Mesenchymal stem cell (in vitro differentiated cells and primary cell): ENCODE measurements at regions not wholly inside any gene's neighbourhood (a gene's known extent, or its start where the extent isn't known, plus 50 kb on each side); places are given as distances from the start of the nearest gene placed in this dataset.

Experiments
- DNase-seq: peaks from one replicate; pipeline ENCODE4 v3.0.0-alpha.2; 2013
- H2AFZ ChIP-seq: one replicate; pipeline ENCODE4 v1.6.1; 2013; ENCODE audit warnings: low read depth, mild to moderate bottlenecking, control low read depth, inconsistent platforms, low read length, moderate library complexity
- H2AK5ac ChIP-seq: 2 replicates; pipeline ENCODE4 v1.6.1; 2013; ENCODE audit warnings: low read length, moderate library complexity, mild to moderate bottlenecking, inconsistent platforms; ENCODE audit not compliant: severe bottlenecking
- H2BK120ac ChIP-seq: one replicate; pipeline ENCODE4 v1.6.1; 2013; ENCODE audit warnings: low read depth, mild to moderate bottlenecking, inconsistent platforms, low read length, moderate library complexity
- H2BK12ac ChIP-seq, 2 experiments: one replicate each; pipeline ENCODE4 v1.6.1; 2013; ENCODE audit warnings: inconsistent platforms in 2 of 2, low read length in 2 of 2, mild to moderate bottlenecking in 2 of 2, moderate library complexity in 2 of 2, control low read depth in 1 of 2
- H2BK15ac ChIP-seq: one replicate; pipeline ENCODE4 v1.6.1; 2013; ENCODE audit warnings: mild to moderate bottlenecking, low read depth, inconsistent platforms; ENCODE audit not compliant: poor library complexity, severe bottlenecking
- H2BK5ac ChIP-seq: 2 replicates; pipeline ENCODE4 v1.6.1; 2013; ENCODE audit warnings: low read depth, mild to moderate bottlenecking, low read length, control low read depth, inconsistent platforms; ENCODE audit not compliant: poor library complexity, severe bottlenecking
- H3K14ac ChIP-seq, 2 experiments: one replicate each; pipeline ENCODE4 v1.6.1; 2013; ENCODE audit warnings: inconsistent platforms in 2 of 2, low read length in 2 of 2, control low read depth in 1 of 2, mild to moderate bottlenecking in 1 of 2, moderate library complexity in 1 of 2
- H3K18ac ChIP-seq, 2 experiments: one replicate each; pipeline ENCODE4 v1.6.1; 2013; ENCODE audit warnings: inconsistent platforms in 2 of 2, low read length in 2 of 2, control low read depth in 1 of 2, low read depth in 1 of 2, mild to moderate bottlenecking in 1 of 2
- H3K23ac ChIP-seq, 2 experiments: one replicate each; pipeline ENCODE4 v1.6.1; 2013; ENCODE audit warnings: inconsistent platforms in 2 of 2, low read length in 2 of 2, mild to moderate bottlenecking in 2 of 2, moderate library complexity in 2 of 2, control low read depth in 1 of 2
- H3K27ac ChIP-seq: 2 replicates; pipeline ENCODE4 v1.5.1; 2013; ENCODE audit warnings: mild to moderate bottlenecking, moderate library complexity, low read length, control low read depth, inconsistent platforms; ENCODE audit not compliant: poor library complexity, severe bottlenecking
- H3K27me3 ChIP-seq, 2 experiments: 2 replicates each; pipeline versions ENCODE4 v1.6.1 to v1.7.0; 2013; ENCODE audit warnings: low read length in 2 of 2, mild to moderate bottlenecking in 2 of 2, moderate library complexity in 2 of 2, control low read depth in 1 of 2, inconsistent platforms in 1 of 2; ENCODE audit not compliant: control insufficient read depth in 1 of 2, insufficient read depth in 1 of 2
- H3K36me3 ChIP-seq, 2 experiments: 2 replicates each; pipeline versions ENCODE4 v1.6.1 to v1.7.0; 2013; ENCODE audit warnings: low read length in 2 of 2, control low read depth in 1 of 2, inconsistent platforms in 1 of 2, low read depth in 1 of 2, mild to moderate bottlenecking in 1 of 2; ENCODE audit not compliant: insufficient read depth in 2 of 2, control insufficient read depth in 1 of 2
- H3K4ac ChIP-seq, 2 experiments: one replicate each; pipeline ENCODE4 v1.6.1; 2013; ENCODE audit warnings: inconsistent platforms in 2 of 2, low read length in 2 of 2, mild to moderate bottlenecking in 2 of 2, moderate library complexity in 2 of 2, control low read depth in 1 of 2, low read depth in 1 of 2
- H3K4me1 ChIP-seq: 2 replicates; pipeline ENCODE4 v1.6.1; 2013; ENCODE audit warnings: low read depth, low read length, control low read depth; ENCODE audit not compliant: control insufficient read depth, insufficient read depth
- H3K4me2 ChIP-seq: 2 replicates; pipeline ENCODE4 v1.6.1; 2013; ENCODE audit warnings: low read length, mild to moderate bottlenecking, inconsistent platforms; ENCODE audit not compliant: poor library complexity, severe bottlenecking
- H3K4me3 ChIP-seq, 2 experiments: 2 replicates each; pipeline versions ENCODE4 v1.5.1 to v1.7.0; 2013; ENCODE audit warnings: low read length in 2 of 2, mild to moderate bottlenecking in 2 of 2, control low read depth in 1 of 2, low read depth in 1 of 2; ENCODE audit not compliant: insufficient read depth in 1 of 2
- H3K79me1 ChIP-seq: replicated peaks from 2 replicates; pipeline ENCODE4 v1.6.1; 2013; ENCODE audit warnings: mild to moderate bottlenecking, control low read depth, low read length, inconsistent platforms; ENCODE audit not compliant: poor library complexity, severe bottlenecking
- H3K9ac ChIP-seq: 2 replicates; pipeline ENCODE4 v1.7.0; 2013; ENCODE audit warnings: mild to moderate bottlenecking, low read length, moderate library complexity
- H3K9me3 ChIP-seq: 2 replicates; pipeline ENCODE4 v1.7.0; 2013; ENCODE audit warnings: mild to moderate bottlenecking, low read length; ENCODE audit not compliant: control insufficient read depth
- H4K8ac ChIP-seq: one replicate; pipeline ENCODE4 v1.6.1; 2013; ENCODE audit warnings: inconsistent platforms, mild to moderate bottlenecking, low read length, moderate library complexity
- H4K91ac ChIP-seq: one replicate; pipeline ENCODE4 v1.6.1; 2013; ENCODE audit warnings: mild to moderate bottlenecking, low read length, inconsistent platforms
- WGBS: methylation state at CpG from one replicate; pipeline ENCODE4 v1.1.7; 2013; ENCODE audit warnings: mixed read lengths; 5-methylcytosine and 5-hydroxymethylcytosine counted together

DNA sequence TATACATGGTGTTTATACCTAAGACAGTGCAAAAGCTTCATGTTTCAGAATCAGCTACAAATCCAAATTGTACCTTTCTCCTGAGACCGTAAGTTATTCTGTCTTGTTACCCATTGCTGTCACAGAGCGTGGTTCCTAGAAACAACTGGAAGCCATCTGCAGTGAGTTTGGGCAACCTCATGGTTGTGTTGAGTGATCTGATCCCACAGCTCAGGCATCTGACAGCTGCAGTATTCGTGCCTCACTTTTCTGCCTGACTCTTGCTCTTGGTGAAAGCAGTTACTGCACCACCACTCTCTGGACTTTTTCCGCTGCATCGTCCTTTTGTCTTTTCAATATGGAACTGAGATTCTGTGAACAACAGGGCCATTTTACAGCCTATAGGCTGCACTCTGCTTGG is 752.6 kb downstream of the MAFB start:
- no peak overlapping the region for H2BK12ac ChIP-seq
- H2AK5ac ChIP-seq: no peak overlapping the region
- H3K79me1 ChIP-seq: no peaks in the 10 kb centered on the region
- no peak overlapping the region for H2AFZ ChIP-seq
- H2BK5ac ChIP-seq: no peak overlapping the region
- H4K91ac ChIP-seq: no peak overlapping the region
- H2BK120ac ChIP-seq: no peak overlapping the region
- no peaks in the 10 kb centered on the region for H3K4me1 ChIP-seq
- no peak overlapping the region for H4K8ac ChIP-seq
- no peak overlapping the region for H3K9ac ChIP-seq
- no peak overlapping the region for H2BK15ac ChIP-seq
- WGBS: 79% methylated on average over 5 of the region's 5 CpGs
- H3K4me2 ChIP-seq: no peak overlapping the region
- H3K18ac ChIP-seq: no peak overlapping the region
- no peak overlapping the region for H3K4ac ChIP-seq
- no peak overlapping the region for H3K14ac ChIP-seq
- no peaks in the 10 kb centered on the region for H3K9me3 ChIP-seq
- no peak for DNase-seq
- H3K4me3 ChIP-seq: no peak overlapping the region
- H3K27me3 ChIP-seq: no peaks in the 10 kb centered on the region
- no peaks in the 10 kb centered on the region for H3K36me3 ChIP-seq
- no peak overlapping the region for H3K23ac ChIP-seq
- no peak overlapping the region for H3K27ac ChIP-seq

DNA sequence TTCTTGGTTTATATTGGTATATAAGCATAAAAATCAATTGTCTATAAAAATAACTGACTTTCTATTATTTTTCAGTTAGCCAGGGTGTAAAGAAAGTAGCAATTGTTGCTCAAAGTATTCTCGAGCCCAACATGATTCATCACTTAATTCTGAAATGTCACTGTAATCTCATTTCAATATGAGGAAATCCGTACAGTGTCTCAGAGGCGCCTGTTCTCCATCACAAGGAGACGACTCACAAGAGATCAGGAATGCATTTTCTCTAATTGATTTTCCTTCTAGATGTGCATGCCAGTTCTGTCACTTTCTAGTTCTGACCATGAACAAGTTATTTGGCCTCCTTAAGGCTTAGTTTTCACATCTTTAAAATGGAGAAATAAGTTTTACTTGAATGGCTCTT is 753.1 kb downstream of the MAFB start:
- Histone ChIP-seq H3K4ac (no peak overlapping the region), H3K14ac (no peak overlapping the region), H3K18ac (no peak overlapping the region), H3K36me3 (no peaks in the 10 kb centered on the region), H3K23ac (no peak overlapping the region), H2AK5ac (no peak overlapping the region), H2BK12ac (no peak overlapping the region), H3K9me3 (no peaks in the 10 kb centered on the region), H3K79me1 (no peaks in the 10 kb centered on the region), H2BK5ac (no peak overlapping the region), H2BK120ac (no peak overlapping the region), H3K27me3 (no peaks in the 10 kb centered on the region), H2BK15ac (no peak overlapping the region), H3K4me2 (no peak overlapping the region), H3K27ac (no peak overlapping the region), H3K9ac (no peak overlapping the region), H3K4me1 (no peaks in the 10 kb centered on the region), H4K8ac (no peak overlapping the region), H3K4me3 (no peak overlapping the region), H2AFZ (no peak overlapping the region), H4K91ac (no peak overlapping the region)
- 68% methylated on average over 4 of the region's 4 CpGs for WGBS
- peak; percentile 26 for DNase-seq

DNA sequence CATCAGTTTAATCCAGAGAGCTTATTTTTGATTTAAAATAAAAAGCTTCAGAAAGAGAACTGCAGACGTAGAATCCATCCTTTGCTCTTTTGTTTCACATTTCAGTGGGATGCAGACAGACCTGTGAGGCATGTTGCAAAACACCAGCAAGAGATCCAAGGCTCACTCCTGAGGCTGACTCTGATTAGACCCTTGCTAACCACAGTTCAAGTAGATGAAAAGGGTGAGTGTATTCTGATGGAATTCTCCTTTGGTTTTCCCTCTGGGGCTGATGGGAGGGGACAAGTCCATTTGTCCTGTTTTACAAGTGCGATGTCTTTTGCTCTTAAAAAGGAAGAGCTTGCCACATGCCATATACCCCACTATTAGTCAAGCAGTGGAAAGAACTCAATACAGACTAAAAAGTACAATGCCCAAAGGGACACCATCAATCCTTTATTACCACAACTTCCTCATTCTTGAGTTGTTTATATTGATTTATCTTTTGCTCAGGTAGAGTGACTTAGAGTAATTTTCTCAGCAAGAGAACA is 772.7 kb downstream of the MAFB start:
- Histone ChIP-seq H2BK12ac (no peak overlapping the region), H2BK120ac (no peak overlapping the region), H3K4me3 (no peak overlapping the region), H3K36me3 (no peaks in the 10 kb centered on the region), H2BK15ac (no peak overlapping the region), H2BK5ac (no peak overlapping the region), H4K8ac (no peak overlapping the region), H3K4me2 (no peak overlapping the region), H3K18ac (no peak overlapping the region), H2AK5ac (no peak overlapping the region), H3K23ac (no peak overlapping the region), H3K27me3 (no peaks in the 10 kb centered on the region), H3K79me1 (no peaks in the 10 kb centered on the region), H3K9me3 (no peaks in the 10 kb centered on the region), H2AFZ (no peak overlapping the region), H3K9ac (no peak overlapping the region), H3K4ac (no peak overlapping the region), H4K91ac (no peak overlapping the region), H3K27ac (no peak overlapping the region), H3K4me1 (no peaks in the 10 kb centered on the region), H3K14ac (no peak overlapping the region)
- DNase-seq: no peak
- WGBS: 82% methylated on average over 2 of the region's 2 CpGs

DNA sequence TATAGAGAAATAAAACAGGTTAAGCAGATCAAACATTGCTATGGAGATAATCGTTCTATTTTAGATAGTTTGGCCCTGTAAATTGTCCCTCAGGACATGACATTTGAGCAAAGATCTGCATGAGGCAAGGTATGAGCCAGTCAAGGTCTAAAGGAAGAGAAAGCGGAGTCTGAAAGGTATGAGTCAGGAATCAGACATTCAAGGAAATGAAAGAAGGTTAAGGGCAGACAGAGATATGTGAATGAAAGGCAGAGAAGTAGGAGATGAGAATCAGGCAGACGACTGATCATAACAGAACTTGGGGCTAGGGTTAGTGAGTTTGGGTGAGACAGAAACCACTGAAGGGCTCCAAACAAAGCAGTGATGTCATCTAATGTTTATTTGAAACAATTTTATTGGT is 775.8 kb downstream of the MAFB start:
- Histone ChIP-seq H4K8ac (no peak overlapping the region), H2BK15ac (no peak overlapping the region), H4K91ac (no peak overlapping the region), H2AK5ac (no peak overlapping the region), H2BK12ac (no peak overlapping the region), H3K36me3 (no peaks in the 10 kb centered on the region), H3K27me3 (peaks cover 0 to 4% of the 10 kb centered on the region in 2 experiments), H3K4me3 (no peak overlapping the region), H2BK5ac (no peak overlapping the region), H2BK120ac (no peak overlapping the region), H3K9ac (no peak overlapping the region), H3K27ac (no peak overlapping the region), H3K23ac (no peak overlapping the region), H3K79me1 (no peaks in the 10 kb centered on the region), H3K4me1 (no peaks in the 10 kb centered on the region), H3K18ac (no peak overlapping the region), H3K9me3 (no peaks in the 10 kb centered on the region), H3K4ac (no peak overlapping the region), H3K14ac (no peak overlapping the region), H2AFZ (no peak overlapping the region), H3K4me2 (no peak overlapping the region)
- no peak for DNase-seq
- WGBS: 70% methylated on average over 2 of the region's 3 CpGs
